ENCODE measurements at regions not wholly inside any gene's neighbourhood (a gene's known extent, or its start where the extent isn't known, plus 50 kb on each side); places are given as distances from the start of the nearest gene placed in this dataset.

- no peak overlapping the region for H3K56ac ChIP-seq (ENCODE audit: insufficient read length, low read depth, low read length)
- H3K9me3 ChIP-seq (ENCODE audit: control insufficient read depth, low read depth, low read length): no peaks in the 10 kb centered on the region
- H3K79me2 ChIP-seq (ENCODE audit: insufficient read depth, low read length): no peaks in the 10 kb centered on the region
- no peaks in the 10 kb centered on the region for H3K23me2 ChIP-seq (ENCODE audit: insufficient read length, low read depth, low read length, poor library complexity, severe bottlenecking)
- H2BK15ac ChIP-seq (ENCODE audit: low read depth, low read length): no peak overlapping the region
- H4K91ac ChIP-seq (ENCODE audit: insufficient read length, low read depth, low read length): no peak overlapping the region
- no peak overlapping the region for H3K4me2 ChIP-seq (ENCODE audit: insufficient read depth, insufficient read length, low read length)
- H2BK120ac ChIP-seq (ENCODE audit: low read depth, low read length, poor library complexity, severe bottlenecking): no peak overlapping the region
- no peak overlapping the region for H3K18ac ChIP-seq (ENCODE audit: insufficient read length, low read depth, low read length)
- H2BK20ac ChIP-seq (ENCODE audit: low read depth, low read length, poor library complexity, severe bottlenecking): no peak overlapping the region
- H2AK5ac ChIP-seq (ENCODE audit: insufficient read length, low read length): no peak overlapping the region
- no peak overlapping the region for H3K27ac ChIP-seq (ENCODE audit: insufficient read length, low read depth, low read length)
- H2BK12ac ChIP-seq (ENCODE audit: insufficient read length, low read depth, low read length): no peak overlapping the region
- Mint-ChIP-seq H3K4me3 (no peak overlapping the region), H3K9me3 (no peaks in the 10 kb centered on the region), H3K36me3 (ENCODE audit: insufficient read depth in 1 of 3, low read depth in 3 of 3) (no peaks in the 10 kb centered on the region), H3K27ac (no peak overlapping the region), H3K27me3 (ENCODE audit: low read depth) (no peaks in the 10 kb centered on the region; the same call in 1 of the 2 replicates), H3K4me1 (peaks cover 0 to 3% of the 10 kb centered on the region in 2 experiments; a peak in 1 of 4 replicates)
- H2AFZ ChIP-seq (ENCODE audit: low read length): no peak overlapping the region
- H4K20me1 ChIP-seq (ENCODE audit: control insufficient read depth, insufficient read depth, insufficient read length): no peaks in the 10 kb centered on the region
- H3K9ac ChIP-seq (ENCODE audit: extremely low read depth, insufficient read length, low read length): no peak overlapping the region
- no peak for TF ChIP-seq CTCF (conservative IDR thresholded peaks at IDR 0.05)
- no peak overlapping the region for H4K5ac ChIP-seq (ENCODE audit: insufficient read length, low read depth, low read length)
- no peak for DNase-seq
- no peak overlapping the region for H4K8ac ChIP-seq (replicated peaks; ENCODE audit: insufficient read length, low read depth, low read length)
- no peaks in the 10 kb centered on the region; the same call in 1 of the 2 replicates for H3K27me3 ChIP-seq (ENCODE audit: insufficient read depth, low read length)
- no peak overlapping the region for H3K23ac ChIP-seq (ENCODE audit: insufficient read length, low read depth, low read length)
- no peak overlapping the region for H3K14ac ChIP-seq (ENCODE audit: insufficient read depth, low read length)
- H3T11ph ChIP-seq (ENCODE audit: low read length): no peak overlapping the region
- H2BK5ac ChIP-seq (ENCODE audit: insufficient read length, low read length): no peak overlapping the region
- H3K4me1 ChIP-seq (ENCODE audit: insufficient read depth, low read length): no peaks in the 10 kb centered on the region
- no CpG with 5 or more reads among the region's 4 CpGs for WGBS (ENCODE audit: extremely low coverage, insufficient read length, low lambda C conversion rate)
- no peak overlapping the region for H3K4ac ChIP-seq (ENCODE audit: low read depth, low read length)
- H3K79me1 ChIP-seq (ENCODE audit: insufficient read depth, low read depth, low read length, poor library complexity, severe bottlenecking): no peaks in the 10 kb centered on the region
These were observed 218.6 kb downstream of the HRH4 start for GRCh38 chr18:24679062-24679461.
